GM12878 (cell line): ENCODE measurements at regions not wholly inside any gene's neighbourhood (a gene's known extent, or its start where the extent isn't known, plus 50 kb on each side); places are given as distances from the start of the nearest gene placed in this dataset.

Experiments
- ATAC-seq: fragments of 200-7000 bp; cut with Tn5 transposase; 3 replicates; pipeline ENCODE4 v1.9.1; 2020; ENCODE audit warnings: mild to moderate bottlenecking, moderate library complexity
- BruUV-seq: library from RNA; stranded (reverse); fragments of 400-500 nt; replicated peaks from 2 replicates; lab custom pipeline; 2021; lab: Mats Ljungman, UMichigan
- CTCF ChIA-PET: fragments of 300-600 bp; sonication (Branson Sonifier 250); formaldehyde crosslinking; extraction: SDS; loops from one replicate; lab custom pipeline; 2021; ENCODE audit warnings: inconsistent platforms; lab: Yijun Ruan, JAX
- POLR2A ChIA-PET: fragments of 350-600 bp; formaldehyde crosslinking; extraction: SDS; loops from one replicate; lab custom pipeline; 2021; ENCODE audit warnings: inconsistent platforms; lab: Charles Lee
- RAD21 ChIA-PET: fragments of 300-600 bp; sonication (Branson Sonifier 250); formaldehyde crosslinking; loops from one replicate; lab custom pipeline; 2023; ENCODE audit warnings: antibody characterized with exemption; ENCODE audit not compliant: unreplicated experiment; lab: Charles Lee
- SMC1A ChIA-PET: fragments of 300-600 bp; sonication (Branson Sonifier 250); formaldehyde crosslinking; loops from one replicate; lab custom pipeline; 2023; ENCODE audit not compliant: unreplicated experiment, uncharacterized antibody; lab: Charles Lee
- DNase-seq: peaks from one replicate; pipeline ENCODE4 v3.0.0-alpha.2; 2011; ENCODE audit warnings: low read depth, low spot score
- FAIRE-seq: peaks from 3 replicates; lab custom pipeline; 2011; peaks lifted over from hg19 to GRCh38; lab: Jason Lieb, UNC
- H2AFZ ChIP-seq: 2 replicates; pipeline ENCODE4 v1.6.0; 2011; ENCODE audit warnings: low read depth, low read length, control low read depth; ENCODE audit not compliant: control insufficient read depth
- H3K27ac ChIP-seq: 2 replicates; pipeline ENCODE4 v1.5.1; 2011; ENCODE audit warnings: control low read depth; ENCODE audit not compliant: control insufficient read depth, insufficient read depth
- H3K27me3 ChIP-seq, 2 experiments: replicated peaks in 1 of 2; 2 replicates each; pipeline versions ENCODE4 v1.6.0 to v1.6.1; 2011; ENCODE audit warnings: low read length in 1 of 2; ENCODE audit not compliant: control insufficient read depth in 2 of 2, insufficient read depth in 2 of 2
- H3K36me3 ChIP-seq, 2 experiments: 2 replicates each; pipeline ENCODE4 v1.5.1; 2011; ENCODE audit warnings: low read length in 1 of 2; ENCODE audit not compliant: control insufficient read depth in 2 of 2, insufficient read depth in 2 of 2
- H3K4me1 ChIP-seq: 2 replicates; pipeline ENCODE4 v1.6.1; 2011; ENCODE audit warnings: mild to moderate bottlenecking, low read length, moderate library complexity, mixed read lengths; ENCODE audit not compliant: control insufficient read depth, insufficient read depth
- H3K4me2 ChIP-seq: 2 replicates; pipeline ENCODE4 v1.6.0; 2011; ENCODE audit warnings: control low read depth; ENCODE audit not compliant: control insufficient read depth, insufficient read depth
- H3K4me3 ChIP-seq: fragments of 200-600 bp; sonication (generic); 2 replicates; pipeline ENCODE4 v1.5.1; 2016
- H3K79me2 ChIP-seq: 2 replicates; pipeline ENCODE4 v1.6.0; 2011; ENCODE audit warnings: low read length; ENCODE audit not compliant: control insufficient read depth, insufficient read depth
- H3K9ac ChIP-seq: 2 replicates; pipeline ENCODE4 v1.8.0; 2011; ENCODE audit warnings: low read length, control low read depth, mixed read lengths; ENCODE audit not compliant: control insufficient read depth, insufficient read depth
- H3K9me3 ChIP-seq: replicated peaks from 3 replicates; pipeline ENCODE4 v1.5.1; 2011; ENCODE audit warnings: mild to moderate bottlenecking, low read length; ENCODE audit not compliant: control insufficient read depth, insufficient read depth
- H4K20me1 ChIP-seq: 2 replicates; pipeline ENCODE4 v1.6.0; 2011; ENCODE audit not compliant: control insufficient read depth, insufficient read depth
- BMI1 ChIP-seq: fragments of 450-650 bp; IDR thresholded peaks from 2 replicates; pipeline ENCODE4 v1.6.1; 2016; ENCODE audit warnings: mild to moderate bottlenecking, moderate library complexity, borderline replicate concordance
- EP300 ChIP-seq, 2 experiments: fragments of 150-350 bp in 1 of 2; IDR thresholded peaks; 2 replicates each; pipeline ENCODE4 v1.6.1; 2011 to 2012; ENCODE audit warnings: low read depth in 2 of 2, low read length in 2 of 2, borderline replicate concordance in 1 of 2, improper control_type of control experiment in 1 of 2, inconsistent platforms in 1 of 2; ENCODE audit not compliant: control insufficient read depth in 1 of 2
- HDAC6 ChIP-seq: fragments of 200-600 bp; sonication (generic); IDR thresholded peaks from one replicate; pipeline ENCODE4 v1.8.0; 2017; ENCODE audit warnings: antibody characterized with exemption; ENCODE audit not compliant: unreplicated experiment
- IKZF2 ChIP-seq, 2 experiments: fragments of 450-650 bp; IDR thresholded peaks; 2 replicates each; pipeline ENCODE4 v1.6.1; 2017; ENCODE audit warnings: mild to moderate bottlenecking in 2 of 2, moderate library complexity in 2 of 2
- MEF2B ChIP-seq: fragments of 450-650 bp; IDR thresholded peaks from 2 replicates; pipeline ENCODE4 v1.6.1; 2018; ENCODE audit warnings: mild to moderate bottlenecking, moderate library complexity; ENCODE audit not compliant: partially characterized antibody, poor library complexity, severe bottlenecking
- MYB ChIP-seq: fragments of 150-350 bp; IDR thresholded peaks from 2 replicates; pipeline ENCODE4 v1.6.1; 2014; ENCODE audit warnings: mild to moderate bottlenecking, low read depth, low read length, borderline replicate concordance
- NFYB ChIP-seq: IDR thresholded peaks from 2 replicates; pipeline ENCODE4 v1.6.1; 2011; ENCODE audit warnings: low read depth, mild to moderate bottlenecking, low read length, improper control_type of control experiment, moderate library complexity; ENCODE audit not compliant: insufficient read depth
- NR2F1 ChIP-seq: fragments of 450-650 bp; conservative IDR thresholded peaks from 2 replicates; pipeline ENCODE4 v1.6.1; 2017; ENCODE audit warnings: mild to moderate bottlenecking
- PML ChIP-seq: IDR thresholded peaks from 2 replicates; pipeline ENCODE4 v1.6.1; 2012; ENCODE audit warnings: low read length, inconsistent platforms
- POLR2AphosphoS2 ChIP-seq: IDR thresholded peaks from 2 replicates; pipeline ENCODE4 v1.6.1; 2011; ENCODE audit warnings: low read depth, mild to moderate bottlenecking, low read length, improper control_type of control experiment, moderate library complexity
- RELB ChIP-seq: fragments of 450-650 bp; IDR thresholded peaks from 2 replicates; pipeline ENCODE4 v1.6.1; 2017; ENCODE audit warnings: low read depth, mild to moderate bottlenecking, moderate library complexity
- YY1 ChIP-seq: IDR thresholded peaks from 2 replicates; pipeline ENCODE4 v1.6.1; 2011; ENCODE audit warnings: low read depth, mild to moderate bottlenecking, low read length
- WGBS: methylation state at CpG from one replicate; pipeline ENCODE4 v1.1.6; 2016; ENCODE audit warnings: low lambda C conversion rate; ENCODE audit not compliant: insufficient replicate concordance, insufficient coverage; ENCODE audit errors: missing lambda C conversion rate; 5-methylcytosine and 5-hydroxymethylcytosine counted together
- in situ Hi-C: fragments of 300-500 bp; cut with MboI; formaldehyde crosslinking; loops from 9 replicates; pipeline ENCODE4 v1.14.3; 2018; ENCODE audit warnings: mixed read lengths
- intact Hi-C: fragments of 100-400 bp; cut with micrococcal nuclease; formaldehyde crosslinking; loops from one replicate; pipeline ENCODE4 v1.14.2; 2022; ENCODE audit not compliant: unreplicated experiment
- TF ChIP-seq, protein P1 (sequence below): IDR thresholded peaks from 2 replicates; pipeline ENCODE4 v1.6.1; 2011; ENCODE audit warnings: borderline replicate concordance, low read depth, mild to moderate bottlenecking, moderate library complexity, mixed read lengths, low read length; ENCODE audit not compliant: insufficient read depth; ENCODE audit errors: extremely low read length
- TF ChIP-seq, protein P2 (sequence below): fragments of 450-650 bp; formaldehyde crosslinking; IDR thresholded peaks from 2 replicates; pipeline ENCODE4 v1.4.0; 2022; ENCODE audit warnings: mild to moderate bottlenecking, moderate library complexity

DNA sequence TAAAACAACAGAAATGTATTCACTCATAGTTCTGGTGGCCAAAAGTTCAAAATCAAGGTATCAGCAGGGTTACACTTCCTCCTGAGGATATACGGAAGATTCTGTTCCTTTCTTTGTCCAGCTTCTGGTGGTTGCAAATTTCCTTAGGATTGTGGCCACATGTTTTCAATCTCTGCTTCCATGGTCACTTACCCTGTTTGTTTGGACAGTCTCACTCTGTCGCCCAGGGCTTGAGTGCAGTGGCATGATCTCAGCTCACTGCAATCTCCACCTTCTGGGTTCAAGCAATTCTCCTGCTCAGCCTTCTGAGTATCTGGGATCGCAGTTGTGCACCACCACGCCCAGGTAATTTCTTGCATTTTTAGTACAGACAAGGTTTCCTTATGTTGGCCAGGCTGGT lies 534.3 kb downstream of the KCNA4 start (continued):
- TF ChIP-seq MEF2B = no peak

DNA sequence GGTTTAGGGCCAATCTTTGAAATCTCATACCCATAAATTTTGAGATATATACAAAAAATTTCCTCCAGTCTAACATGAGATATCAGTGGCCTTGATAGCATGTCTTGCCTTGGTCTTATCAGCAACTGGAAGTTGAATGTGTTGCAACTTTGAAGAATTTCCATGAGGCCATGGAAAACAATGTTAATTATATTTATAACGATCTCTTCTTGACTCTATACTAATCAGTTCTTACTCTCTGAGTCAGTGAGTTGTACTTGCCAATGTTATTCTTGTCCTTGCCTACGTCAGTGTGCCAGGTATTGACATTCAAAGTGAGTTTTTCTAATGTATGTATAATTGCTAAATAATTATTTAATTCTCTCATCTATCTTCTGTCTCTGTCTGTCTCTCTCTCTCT lies 535.1 kb downstream of the KCNA4 start:
- intact Hi-C loops (no loop called here), in situ Hi-C loops (no loop called here)
- no peak for ATAC-seq
- FAIRE-seq = no peak
- Histone ChIP-seq H3K27me3 (no peaks in the 10 kb centered on the region), H3K4me2 (no peak overlapping the region), H3K4me1 (no peaks in the 10 kb centered on the region), H3K27ac (no peak overlapping the region), H3K79me2 (no peaks in the 10 kb centered on the region), H3K4me3 (no peak overlapping the region), H2AFZ (no peak overlapping the region), H4K20me1 (no peaks in the 10 kb centered on the region), H3K36me3 (no peaks in the 10 kb centered on the region), H3K9ac (no peak overlapping the region), H3K9me3 (no peaks in the 10 kb centered on the region)
- DNase-seq = no peak
- ChIA-PET POLR2A (no interaction called here), RAD21 (no interaction called here), SMC1A (no interaction called here), CTCF (no interaction called here)
- no TSS peak for BruUV-seq
- 12% methylated on average over 2 of the region's 2 CpGs for whole genome bisulfite sequencing
- TF ChIP-seq YY1 (no peak), NR2F1 (no peak), EP300 (IDR thresholded peaks at IDR 0.05; ENCODE audit: borderline replicate concordance in 1 of 2, control insufficient read depth in 1 of 2, low read depth in 2 of 2, low read length in 2 of 2) (no peak), IKZF2 (IDR thresholded peaks at IDR 0.05) (no peak), POLR2AphosphoS2 (no peak), PML (no peak), NFYB (no peak), RELB (no peak), BMI1 (no peak), MYB (no peak), HDAC6 (no peak)
- TF ChIP-seq, protein P1, sequence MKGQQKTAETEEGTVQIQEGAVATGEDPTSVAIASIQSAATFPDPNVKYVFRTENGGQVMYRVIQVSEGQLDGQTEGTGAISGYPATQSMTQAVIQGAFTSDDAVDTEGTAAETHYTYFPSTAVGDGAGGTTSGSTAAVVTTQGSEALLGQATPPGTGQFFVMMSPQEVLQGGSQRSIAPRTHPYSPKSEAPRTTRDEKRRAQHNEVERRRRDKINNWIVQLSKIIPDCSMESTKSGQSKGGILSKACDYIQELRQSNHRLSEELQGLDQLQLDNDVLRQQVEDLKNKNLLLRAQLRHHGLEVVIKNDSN = no peak
- TF ChIP-seq, protein P2, sequence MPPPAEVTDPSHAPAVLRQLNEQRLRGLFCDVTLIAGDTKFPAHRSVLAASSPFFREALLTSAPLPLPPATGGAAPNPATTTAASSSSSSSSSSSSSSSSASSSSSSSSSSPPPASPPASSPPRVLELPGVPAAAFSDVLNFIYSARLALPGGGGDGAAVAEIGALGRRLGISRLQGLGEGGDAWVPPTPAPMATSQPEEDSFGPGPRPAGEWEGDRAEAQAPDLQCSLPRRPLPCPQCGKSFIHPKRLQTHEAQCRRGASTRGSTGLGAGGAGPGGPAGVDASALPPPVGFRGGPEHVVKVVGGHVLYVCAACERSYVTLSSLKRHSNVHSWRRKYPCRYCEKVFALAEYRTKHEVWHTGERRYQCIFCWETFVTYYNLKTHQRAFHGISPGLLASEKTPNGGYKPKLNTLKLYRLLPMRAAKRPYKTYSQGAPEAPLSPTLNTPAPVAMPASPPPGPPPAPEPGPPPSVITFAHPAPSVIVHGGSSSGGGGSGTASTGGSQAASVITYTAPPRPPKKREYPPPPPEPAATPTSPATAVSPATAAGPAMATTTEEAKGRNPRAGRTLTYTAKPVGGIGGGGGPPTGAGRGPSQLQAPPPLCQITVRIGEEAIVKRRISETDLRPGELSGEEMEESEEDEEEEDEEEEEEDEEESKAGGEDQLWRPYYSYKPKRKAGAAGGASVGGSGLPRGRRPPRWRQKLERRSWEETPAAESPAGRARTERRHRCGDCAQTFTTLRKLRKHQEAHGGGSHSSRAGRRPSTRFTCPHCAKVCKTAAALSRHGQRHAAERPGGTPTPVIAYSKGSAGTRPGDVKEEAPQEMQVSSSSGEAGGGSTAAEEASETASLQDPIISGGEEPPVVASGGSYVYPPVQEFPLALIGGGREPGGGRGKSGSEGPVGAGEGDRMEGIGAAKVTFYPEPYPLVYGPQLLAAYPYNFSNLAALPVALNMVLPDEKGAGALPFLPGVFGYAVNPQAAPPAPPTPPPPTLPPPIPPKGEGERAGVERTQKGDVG = no peak
